ENCODE measurements at regions not wholly inside any gene's neighbourhood (a gene's known extent, or its start where the extent isn't known, plus 50 kb on each side); places are given as distances from the start of the nearest gene placed in this dataset.
A peak's percentile ranks its signal among the peaks of the same experiment; 100 is the strongest.

DNA sequence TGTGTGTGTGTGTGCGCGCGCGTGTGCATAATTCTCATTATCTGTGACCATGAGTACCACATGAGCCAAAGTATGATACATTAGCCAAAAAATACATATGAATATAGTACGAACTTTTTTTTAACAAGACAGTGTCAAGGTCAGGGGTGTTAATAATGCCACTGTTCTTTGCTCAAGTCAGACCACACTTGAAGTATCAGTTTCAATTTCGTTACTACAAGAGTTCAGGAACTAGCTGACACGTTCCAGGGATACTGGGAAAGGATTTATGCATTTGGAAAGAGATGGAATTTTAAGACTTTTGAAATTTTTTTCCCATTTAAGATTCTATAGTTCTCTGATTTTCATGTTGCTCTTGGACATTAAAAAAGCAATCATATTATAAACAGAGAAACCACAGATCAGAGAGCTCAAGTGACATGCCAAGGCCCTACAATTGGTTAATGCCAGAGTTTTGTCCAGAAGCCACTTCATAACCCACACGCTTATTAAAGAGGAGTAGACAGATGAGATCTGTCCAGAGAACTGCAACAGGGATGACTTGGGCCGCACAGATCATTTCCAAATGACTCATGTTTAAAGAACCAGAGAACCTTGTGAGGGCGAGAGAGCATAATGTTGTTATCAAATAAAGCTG, 718.8 kb upstream of the SGCG start:
- no peaks in the 10 kb centered on the region for H3K9me3 ChIP-seq
- DNase-seq (no peak), ATAC-seq (peak in 1 of 2 donors; percentile 36)
- H3K36me3 ChIP-seq: no peaks in the 10 kb centered on the region
- no peaks in the 10 kb centered on the region for H3K4me1 ChIP-seq
- H3K4me3 ChIP-seq: no peak overlapping the region
- TF ChIP-seq POLR2A (IDR thresholded peaks at IDR 0.05): no peak
- TF ChIP-seq, protein P1, sequence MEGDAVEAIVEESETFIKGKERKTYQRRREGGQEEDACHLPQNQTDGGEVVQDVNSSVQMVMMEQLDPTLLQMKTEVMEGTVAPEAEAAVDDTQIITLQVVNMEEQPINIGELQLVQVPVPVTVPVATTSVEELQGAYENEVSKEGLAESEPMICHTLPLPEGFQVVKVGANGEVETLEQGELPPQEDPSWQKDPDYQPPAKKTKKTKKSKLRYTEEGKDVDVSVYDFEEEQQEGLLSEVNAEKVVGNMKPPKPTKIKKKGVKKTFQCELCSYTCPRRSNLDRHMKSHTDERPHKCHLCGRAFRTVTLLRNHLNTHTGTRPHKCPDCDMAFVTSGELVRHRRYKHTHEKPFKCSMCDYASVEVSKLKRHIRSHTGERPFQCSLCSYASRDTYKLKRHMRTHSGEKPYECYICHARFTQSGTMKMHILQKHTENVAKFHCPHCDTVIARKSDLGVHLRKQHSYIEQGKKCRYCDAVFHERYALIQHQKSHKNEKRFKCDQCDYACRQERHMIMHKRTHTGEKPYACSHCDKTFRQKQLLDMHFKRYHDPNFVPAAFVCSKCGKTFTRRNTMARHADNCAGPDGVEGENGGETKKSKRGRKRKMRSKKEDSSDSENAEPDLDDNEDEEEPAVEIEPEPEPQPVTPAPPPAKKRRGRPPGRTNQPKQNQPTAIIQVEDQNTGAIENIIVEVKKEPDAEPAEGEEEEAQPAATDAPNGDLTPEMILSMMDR (IDR thresholded peaks at IDR 0.05 in 4 of 5, conservative IDR thresholded peaks at IDR 0.05 in 1 of 5): no peak
- H3K27ac ChIP-seq: no peak overlapping the region
- intact Hi-C loops (cut with DNase I; ENCODE audit: low total_unique reads): no loop called here
- no peaks in the 10 kb centered on the region for H3K27me3 ChIP-seq
- in situ Hi-C loops (cut with MboI; ENCODE audit: low sequenced_read_pairs in 4 of 4): no loop called here

DNA sequence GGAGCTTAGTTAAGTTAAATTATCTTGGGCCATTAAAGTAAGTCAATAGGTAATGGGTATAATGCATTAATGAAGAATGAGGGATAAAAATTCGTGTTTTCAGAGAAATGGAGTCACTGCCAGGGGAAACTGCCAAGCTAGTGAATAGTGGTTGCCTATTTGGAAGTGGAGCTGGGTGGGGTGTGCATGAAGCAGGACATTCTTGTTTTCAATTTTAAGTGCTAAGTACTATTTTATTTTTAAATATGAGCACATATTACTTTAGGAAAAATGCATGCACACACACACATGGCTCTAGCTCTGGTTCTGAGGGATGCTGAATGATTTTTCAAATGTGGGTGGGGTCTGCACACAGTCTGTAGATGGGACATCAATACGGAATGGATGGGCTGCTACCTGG, 717.7 kb upstream of the SGCG start:
- in situ Hi-C loops (cut with MboI; ENCODE audit: low sequenced_read_pairs in 4 of 4): no loop called here
- ATAC-seq (no peak), DNase-seq (no peak)
- Histone ChIP-seq H3K27me3 (no peaks in the 10 kb centered on the region), H3K36me3 (no peaks in the 10 kb centered on the region), H3K4me1 (no peaks in the 10 kb centered on the region), H3K9me3 (no peaks in the 10 kb centered on the region), H3K4me3 (no peak overlapping the region), H3K27ac (no peak overlapping the region)
- intact Hi-C loops (cut with DNase I; ENCODE audit: low total_unique reads): no loop called here
- TF ChIP-seq POLR2A (IDR thresholded peaks at IDR 0.05): no peak
- TF ChIP-seq, protein P1 (IDR thresholded peaks at IDR 0.05 in 4 of 5, conservative IDR thresholded peaks at IDR 0.05 in 1 of 5): no peak

DNA sequence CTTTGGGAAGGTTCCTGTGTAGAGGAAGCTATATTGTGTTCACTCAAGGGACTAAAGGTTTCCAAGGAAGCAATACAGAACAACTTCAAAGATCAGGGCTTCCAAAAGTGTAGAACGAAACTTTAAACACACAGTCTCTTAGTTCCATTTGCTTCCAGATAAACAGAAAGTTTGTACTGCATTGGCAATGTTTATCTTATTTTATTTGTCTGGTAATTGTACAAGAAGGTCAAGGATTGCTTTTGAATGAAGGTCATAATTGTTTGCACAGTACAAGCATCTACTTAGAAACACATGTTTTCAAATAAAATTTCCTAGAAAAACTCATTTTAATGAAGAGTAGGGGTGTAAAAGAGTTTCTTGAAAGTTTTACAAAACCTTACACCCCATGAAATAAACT, 712.7 kb upstream of the SGCG start:
- intact Hi-C loops (cut with DNase I; ENCODE audit: low total_unique reads) (no loop called here), in situ Hi-C loops (cut with MboI; ENCODE audit: low sequenced_read_pairs in 4 of 4) (no loop called here)
- DNase-seq: no peak
- H3K36me3 ChIP-seq: no peaks in the 10 kb centered on the region
- H3K27ac ChIP-seq: no peak overlapping the region
- no peaks in the 10 kb centered on the region for H3K9me3 ChIP-seq
- H3K27me3 ChIP-seq: no peaks in the 10 kb centered on the region
- TF ChIP-seq POLR2A (IDR thresholded peaks at IDR 0.05): no peak
- TF ChIP-seq, protein P1 (IDR thresholded peaks at IDR 0.05 in 4 of 5, conservative IDR thresholded peaks at IDR 0.05 in 1 of 5): no peak
- no peak for ATAC-seq
- no peak overlapping the region for H3K4me3 ChIP-seq
- H3K4me1 ChIP-seq: no peaks in the 10 kb centered on the region

DNA sequence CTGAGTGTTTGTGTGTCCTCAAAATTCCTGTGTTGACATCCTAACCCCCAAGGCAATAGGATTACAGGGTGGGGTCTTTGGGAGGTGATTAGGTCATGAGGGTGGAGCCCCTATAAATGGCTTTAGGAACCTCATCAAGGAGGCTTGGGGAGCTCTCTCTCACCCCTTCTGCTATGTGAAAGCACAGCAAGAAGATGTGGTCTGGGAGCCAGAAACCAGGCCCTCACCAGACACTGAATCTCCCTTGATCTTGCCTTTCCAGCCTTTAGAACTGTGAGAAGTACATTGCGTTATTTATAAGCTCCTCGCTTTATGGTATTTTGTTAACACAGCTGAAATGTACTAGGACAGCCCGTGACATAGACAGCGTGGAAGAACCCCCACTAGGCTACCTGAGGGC, 712.0 kb upstream of the SGCG start:
- in situ Hi-C loops (cut with MboI; ENCODE audit: low sequenced_read_pairs in 4 of 4) (no loop called here), intact Hi-C loops (cut with DNase I; ENCODE audit: low total_unique reads) (no loop called here)
- no peak overlapping the region for H3K27ac ChIP-seq
- H3K9me3 ChIP-seq: no peaks in the 10 kb centered on the region
- TF ChIP-seq, protein P1 (IDR thresholded peaks at IDR 0.05 in 4 of 5, conservative IDR thresholded peaks at IDR 0.05 in 1 of 5): no peak
- TF ChIP-seq POLR2A (IDR thresholded peaks at IDR 0.05): no peak
- DNase-seq (no peak), ATAC-seq (no peak)
- no peak overlapping the region for H3K4me3 ChIP-seq
- no peaks in the 10 kb centered on the region for H3K27me3 ChIP-seq
- H3K4me1 ChIP-seq: no peaks in the 10 kb centered on the region
- H3K36me3 ChIP-seq: no peaks in the 10 kb centered on the region

DNA sequence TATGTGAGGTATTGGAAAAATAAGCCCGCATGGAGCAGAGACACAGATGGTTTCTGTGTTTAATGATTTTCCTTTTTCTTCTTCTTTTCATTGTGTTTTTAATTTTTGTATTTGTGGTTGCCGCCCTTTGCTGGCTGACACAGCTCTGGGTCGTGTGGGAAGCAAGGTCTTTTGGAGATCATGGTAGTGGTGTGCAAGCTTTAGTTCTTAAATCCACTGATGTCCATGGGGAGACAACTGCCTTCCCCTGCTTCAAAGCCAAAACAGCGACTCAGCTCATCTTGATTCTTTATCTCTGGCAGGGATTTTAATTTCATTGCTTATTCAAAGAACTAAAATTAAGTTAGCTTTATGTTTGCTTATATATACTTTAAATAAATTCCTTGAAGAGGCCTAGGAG, 711.3 kb upstream of the SGCG start:
- intact Hi-C loops (cut with DNase I; ENCODE audit: low total_unique reads): no loop called here
- Histone ChIP-seq H3K4me1 (no peaks in the 10 kb centered on the region), H3K27me3 (no peaks in the 10 kb centered on the region), H3K4me3 (no peak overlapping the region), H3K36me3 (no peaks in the 10 kb centered on the region), H3K9me3 (no peaks in the 10 kb centered on the region), H3K27ac (no peak overlapping the region)
- ATAC-seq: no peak
- DNase-seq: no peak
- in situ Hi-C loops (cut with MboI; ENCODE audit: low sequenced_read_pairs in 4 of 4): no loop called here
- TF ChIP-seq, protein P1 (IDR thresholded peaks at IDR 0.05 in 4 of 5, conservative IDR thresholded peaks at IDR 0.05 in 1 of 5): no peak
- no peak for TF ChIP-seq POLR2A (IDR thresholded peaks at IDR 0.05)

Measured in gastrocnemius medialis (tissue), 4 donors.